ENCODE measurements at regions not wholly inside any gene's neighbourhood (a gene's known extent, or its start where the extent isn't known, plus 50 kb on each side); places are given as distances from the start of the nearest gene placed in this dataset.

GRCh38 chr4:95998311-95998710 is 158.4 kb downstream of the PDHA2 start:
- no peak for DNase-seq

- no peak for DNase-seq
Measured at GRCh38 chr4:96003951-96004740, 164.3 kb downstream of the PDHA2 start.

DNA sequence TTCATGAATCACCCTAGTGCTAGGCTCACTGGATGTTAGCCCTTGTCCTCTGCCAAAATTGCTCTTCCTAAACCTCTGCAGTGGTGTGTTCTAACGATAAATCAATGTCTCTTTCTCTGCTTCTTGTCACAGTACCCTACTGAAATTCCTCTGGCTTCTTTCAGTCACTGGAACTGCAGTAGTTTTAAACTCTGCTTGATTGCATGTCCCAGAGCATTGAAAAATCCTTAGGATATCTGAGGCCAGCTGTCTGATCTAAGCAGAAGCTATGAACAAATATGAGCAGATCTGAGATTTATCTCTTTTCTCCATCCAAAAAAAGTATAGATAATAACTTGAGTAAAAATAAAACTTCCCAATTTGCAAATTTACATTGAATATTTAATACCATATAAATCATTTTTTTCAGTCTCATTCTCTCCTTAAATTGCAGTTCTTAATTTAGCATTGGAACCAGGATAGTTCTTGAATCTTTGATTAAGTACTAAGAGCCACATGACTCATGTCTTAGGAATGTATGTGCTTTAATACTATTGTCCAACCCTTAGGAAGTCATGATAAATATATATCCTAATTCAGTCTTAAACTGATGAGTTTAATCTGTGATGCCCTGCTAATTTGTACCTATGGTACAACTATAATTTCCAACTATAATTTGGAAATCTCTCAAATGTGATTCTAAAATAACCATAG is 169.7 kb downstream of the PDHA2 start:
- DNase-seq: no peak

DNA sequence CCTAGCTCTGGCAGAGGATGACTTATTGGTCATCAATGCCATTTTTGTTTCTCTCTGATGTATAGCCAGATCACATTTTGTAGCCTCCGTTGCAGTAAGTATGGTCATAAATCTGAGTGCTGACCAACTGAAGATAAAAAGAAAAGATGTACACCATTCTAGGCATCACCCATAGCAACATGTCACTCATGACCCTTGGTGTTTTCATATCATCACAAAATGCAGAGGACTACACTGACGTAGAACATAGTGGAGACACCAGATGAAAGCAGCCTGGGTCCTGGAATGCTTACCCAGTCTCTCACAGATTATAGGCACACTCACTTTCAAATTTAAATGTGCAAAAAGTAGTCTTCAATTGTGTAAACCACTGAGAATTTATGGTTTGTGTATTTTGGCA is 172.8 kb downstream of the PDHA2 start:
- no peak for DNase-seq

DNA sequence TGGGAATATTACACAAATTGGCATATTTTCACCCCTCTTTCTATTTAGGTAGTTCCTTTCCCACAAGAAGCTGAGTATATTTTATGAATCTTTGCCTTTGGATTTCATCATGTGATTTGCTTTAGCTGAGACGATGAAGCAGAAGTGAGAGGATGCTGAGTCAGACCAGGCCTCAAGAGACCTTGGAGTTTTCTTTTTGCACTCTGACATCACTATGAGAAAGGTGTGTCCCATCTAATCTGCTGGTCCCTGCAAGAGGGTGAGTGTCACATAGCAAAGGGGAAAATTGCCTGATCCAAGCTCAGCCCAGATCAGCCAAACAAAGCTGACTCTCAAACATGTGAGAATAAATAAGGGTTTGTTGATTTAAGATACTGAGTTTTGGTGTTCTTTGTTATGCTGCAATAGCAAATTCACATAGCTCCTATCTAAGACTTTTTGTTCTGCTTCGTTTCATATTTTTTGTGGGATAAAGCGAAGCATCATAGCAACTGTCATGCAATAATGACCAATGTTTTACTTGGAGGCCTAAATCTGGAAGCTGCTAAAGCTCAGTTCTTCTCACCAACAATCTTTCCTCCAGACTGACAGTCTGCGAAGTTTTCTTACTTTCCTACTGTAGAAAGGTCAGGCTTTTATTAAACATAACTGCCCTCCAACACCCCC is 176.9 kb downstream of the PDHA2 start:
- no peak for DNase-seq

DNA sequence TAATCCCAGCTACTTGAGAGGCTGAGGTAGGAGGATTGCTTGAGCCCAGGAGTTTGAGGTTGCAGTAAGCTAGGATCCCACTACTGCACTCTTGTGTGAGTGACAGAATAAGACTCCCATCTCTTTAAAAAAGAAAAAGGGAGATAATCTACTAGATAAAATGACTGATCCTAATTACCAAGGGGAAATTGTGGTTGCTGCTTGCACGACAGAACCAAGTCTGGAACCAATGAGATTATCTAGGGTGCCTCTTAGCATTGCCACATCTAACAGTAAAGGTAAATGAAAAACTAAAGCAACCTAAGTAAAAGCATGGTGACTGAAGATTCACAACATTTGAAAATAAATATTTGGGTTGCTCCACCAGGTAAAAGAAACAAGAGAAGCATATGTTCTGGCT is 185.1 kb downstream of the PDHA2 start:
- peak; percentile 2 for DNase-seq

DNA sequence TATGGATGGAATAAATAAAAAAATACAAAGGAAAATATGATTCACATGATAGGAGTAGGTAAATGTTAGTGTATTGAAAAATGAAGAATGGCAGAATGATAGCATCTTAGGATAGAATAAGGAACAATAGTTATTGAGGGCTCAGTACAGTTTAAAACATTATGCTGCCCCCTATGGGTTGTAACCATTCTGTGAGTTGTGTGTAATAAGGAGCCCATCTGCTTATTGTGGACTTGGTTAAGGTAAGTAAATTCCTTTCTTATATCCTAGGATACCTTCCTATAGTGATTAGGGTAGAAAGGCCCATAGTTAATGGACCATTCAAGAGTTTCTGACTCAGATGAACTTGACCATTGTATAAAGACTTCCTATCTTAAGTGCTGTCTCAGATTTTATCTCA is 195.8 kb downstream of the PDHA2 start:
- DNase-seq: peak; percentile 4

GRCh38 chr4:96036781-96037180 is 196.9 kb downstream of the PDHA2 start:
- DNase-seq: no peak

DNA sequence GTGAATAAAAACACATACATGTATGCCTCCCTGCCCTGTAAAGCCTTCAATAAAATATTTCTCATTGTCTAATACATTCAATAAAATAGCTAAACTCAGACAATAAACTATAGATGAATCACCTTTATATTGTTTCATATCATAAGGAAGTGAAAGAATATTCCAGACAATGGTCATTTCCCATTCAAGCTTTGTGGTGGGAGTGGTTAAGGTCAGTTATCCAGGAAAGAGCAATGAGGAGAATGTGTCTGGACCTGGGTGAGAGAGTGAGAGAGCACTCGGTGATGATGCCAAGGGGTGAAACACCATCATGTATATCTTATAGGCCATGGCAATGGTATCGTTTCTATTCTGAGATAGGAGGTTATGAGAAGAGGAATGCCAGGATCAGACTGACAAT is 197.8 kb downstream of the PDHA2 start:
- no peak for DNase-seq

DNA sequence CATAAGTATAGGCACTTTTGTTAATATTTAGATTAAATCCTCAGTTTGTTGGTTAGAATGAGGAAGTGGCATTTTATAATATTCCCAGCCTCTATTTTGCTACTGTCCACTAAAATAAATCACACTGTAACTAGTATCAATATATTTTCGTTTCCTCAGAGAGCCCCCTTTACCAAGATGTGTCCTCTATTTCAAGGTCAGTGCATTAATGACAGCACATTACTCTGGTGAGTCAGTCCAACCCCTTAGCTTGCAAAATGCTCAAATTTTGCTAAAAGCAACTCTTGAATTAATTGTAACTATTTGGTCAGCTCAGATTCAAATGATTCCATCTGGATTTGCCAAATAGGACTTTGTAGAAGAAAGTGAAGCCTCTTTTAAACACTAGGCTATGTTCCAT is 199.3 kb downstream of the PDHA2 start:
- DNase-seq: no peak

- DNase-seq: no peak
Measured at GRCh38 chr4:96039803-96040436, 200.0 kb downstream of the PDHA2 start.

- no peak for DNase-seq
Measured at GRCh38 chr4:96044971-96045370, 205.1 kb downstream of the PDHA2 start.

DNA sequence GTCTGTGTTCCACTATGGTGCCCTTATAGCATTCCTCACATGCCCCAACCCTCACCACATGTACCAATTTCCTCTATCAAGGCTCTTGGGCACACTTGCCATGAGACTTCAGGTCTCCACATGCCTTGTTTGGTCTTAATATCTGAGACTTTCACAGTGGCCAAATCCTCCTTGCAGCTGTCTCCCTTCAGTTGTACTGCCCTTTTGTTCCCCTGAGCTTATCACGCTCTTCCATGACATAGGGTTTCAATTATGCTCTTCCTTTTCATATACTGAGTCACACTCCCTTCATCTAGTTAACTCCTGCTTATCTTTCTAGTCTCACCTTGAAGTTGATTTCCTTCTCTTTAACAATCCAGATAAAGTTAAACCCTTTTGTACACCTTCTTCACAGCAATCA is 212.9 kb downstream of the PDHA2 start:
- peak; percentile 23 for DNase-seq

- DNase-seq: no peak
Measured at GRCh38 chr4:96056346-96056934, 216.5 kb downstream of the PDHA2 start.

- DNase-seq: no peak
Measured at GRCh38 chr4:96063639-96064038, 223.7 kb downstream of the PDHA2 start.

DNA sequence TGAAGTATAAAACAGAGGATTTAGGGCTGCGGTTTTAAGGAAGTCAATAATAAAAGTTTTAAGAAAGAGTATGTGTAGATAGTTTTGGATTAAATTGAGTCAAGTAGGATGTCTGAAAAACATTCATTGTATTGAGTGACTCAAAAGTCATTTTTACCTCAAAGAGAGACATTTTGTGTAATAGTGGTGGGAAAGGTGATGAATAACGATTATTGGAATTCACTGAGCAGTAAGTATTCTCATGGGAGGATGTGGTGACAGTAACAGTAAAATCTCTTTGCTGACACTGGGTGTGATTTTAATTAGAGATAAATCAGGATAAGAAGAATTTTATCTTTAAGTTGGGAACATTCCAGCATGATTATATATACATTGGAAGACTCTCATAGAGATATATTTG is 233.6 kb downstream of the PDHA2 start:
- no peak for DNase-seq

DNA sequence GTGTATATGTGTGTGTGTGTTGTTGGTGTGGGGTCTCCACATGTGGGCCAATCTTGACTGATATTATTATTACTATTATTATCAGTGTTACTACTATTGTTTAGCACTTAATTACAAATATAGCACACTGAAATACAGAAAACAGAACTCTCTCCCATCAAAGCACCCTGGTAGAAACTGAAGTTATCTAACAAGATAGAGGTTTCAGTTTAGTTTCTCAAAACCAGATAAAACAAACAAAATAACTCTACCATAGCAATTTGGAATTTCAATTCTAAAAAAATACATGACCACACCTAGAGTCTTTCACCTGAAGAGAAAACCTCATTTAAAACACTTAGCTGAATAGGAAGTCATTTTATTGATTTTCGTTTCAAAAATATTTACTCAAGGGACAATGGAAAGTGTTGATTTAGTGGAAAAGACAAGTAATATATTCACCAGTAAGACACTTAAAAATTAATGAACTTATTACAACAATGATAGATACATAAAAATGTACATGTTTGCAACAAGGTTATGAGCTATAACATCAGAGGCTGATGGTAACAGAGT is 252.3 kb downstream of the PDHA2 start:
- DNase-seq: no peak

DNA sequence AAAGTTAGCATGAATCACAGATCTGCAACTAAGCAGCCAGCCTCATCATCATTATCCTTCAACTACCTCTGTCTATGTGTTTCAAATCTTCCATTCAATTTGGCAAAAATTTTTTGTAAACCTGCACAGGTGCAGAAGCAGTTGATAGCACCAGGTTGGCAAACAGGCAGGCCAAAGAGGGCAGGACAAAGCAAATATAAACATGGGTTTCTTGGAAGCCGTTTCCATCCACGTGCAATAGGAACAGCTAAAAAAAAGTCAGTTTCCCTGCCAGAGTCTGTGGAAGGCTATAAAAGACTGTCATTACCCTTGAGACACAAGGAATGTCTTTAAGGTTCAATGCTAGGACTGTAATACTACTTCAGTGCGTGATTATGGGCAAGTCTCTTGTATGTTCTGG is 253.2 kb downstream of the PDHA2 start:
- DNase-seq: no peak

DNA sequence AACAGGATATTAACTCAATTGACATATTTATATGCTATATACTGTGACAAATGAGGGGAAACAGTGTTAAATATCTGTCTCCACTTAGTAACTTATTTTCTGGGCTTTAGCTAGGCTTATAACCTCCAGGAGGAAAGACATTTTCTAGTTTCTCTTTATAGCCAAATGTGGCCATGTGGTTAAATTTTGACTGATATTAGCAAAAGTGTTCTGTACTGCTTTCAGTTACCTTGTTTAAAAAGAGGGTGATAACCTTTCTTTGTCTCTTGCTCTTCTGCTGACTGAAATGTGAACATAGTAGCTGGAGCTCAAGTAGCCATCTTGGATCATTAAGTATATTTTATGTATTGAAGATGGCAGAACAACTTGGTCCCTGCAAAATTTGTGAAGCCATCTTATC is 253.7 kb downstream of the PDHA2 start:
- DNase-seq: no peak

- no peak for DNase-seq
Measured at GRCh38 chr4:96094183-96094582, 254.3 kb downstream of the PDHA2 start.

GRCh38 chr4:96097040-96097607 is 257.2 kb downstream of the PDHA2 start:
- no peak for DNase-seq

DNA sequence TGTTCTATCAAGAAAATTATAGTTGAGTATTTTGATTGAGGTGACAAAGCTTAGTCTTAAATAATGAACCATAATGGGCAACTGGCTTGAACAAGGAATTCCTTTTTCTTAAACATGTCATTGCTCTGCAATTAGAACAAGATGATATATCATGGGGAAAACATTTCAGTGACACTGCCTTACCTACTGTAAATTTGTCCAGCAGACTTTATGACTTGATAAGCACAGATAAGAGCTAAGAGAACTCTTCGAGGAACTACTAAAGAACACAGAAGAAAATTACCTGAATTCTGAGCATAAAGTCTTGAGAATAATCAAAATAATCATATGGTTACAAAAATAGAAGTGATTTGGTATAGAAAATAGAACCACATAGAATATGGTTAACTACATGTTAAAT is 257.8 kb downstream of the PDHA2 start:
- DNase-seq: no peak

- no peak for DNase-seq
Measured at GRCh38 chr4:96099031-96099430, 259.1 kb downstream of the PDHA2 start.

All from hematopoietic multipotent progenitor cell treated with erythropoietin and hydrocortisone succinate and interleukin-3 and kit ligand, for 8 days (in vitro differentiated cells).